ENCODE measurements at regions not wholly inside any gene's neighbourhood (a gene's known extent, or its start where the extent isn't known, plus 50 kb on each side); places are given as distances from the start of the nearest gene placed in this dataset.

- Histone ChIP-seq H3K9me3 (no peaks in the 10 kb centered on the region), H3K4me1 (no peaks in the 10 kb centered on the region), H3K4me3 (no peak overlapping the region), H3K27ac (no peak overlapping the region), H3K4me2 (no peak overlapping the region)
- 8% methylated on average over 1 of the region's 1 CpG for WGBS (ENCODE audit: missing lambda C conversion rate)
- POLR2A ChIA-PET, result no interaction called here
- TF ChIP-seq, protein P1, sequence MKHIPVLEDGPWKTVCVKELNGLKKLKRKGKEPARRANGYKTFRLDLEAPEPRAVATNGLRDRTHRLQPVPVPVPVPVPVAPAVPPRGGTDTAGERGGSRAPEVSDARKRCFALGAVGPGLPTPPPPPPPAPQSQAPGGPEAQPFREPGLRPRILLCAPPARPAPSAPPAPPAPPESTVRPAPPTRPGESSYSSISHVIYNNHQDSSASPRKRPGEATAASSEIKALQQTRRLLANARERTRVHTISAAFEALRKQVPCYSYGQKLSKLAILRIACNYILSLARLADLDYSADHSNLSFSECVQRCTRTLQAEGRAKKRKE (CRISPR knock-in tag; IDR thresholded peaks at IDR 0.05; ENCODE audit: low read depth), result no peak
- TF ChIP-seq MAFK (IDR thresholded peaks at IDR 0.05; ENCODE audit: partially characterized antibody) (peak; percentile 52), MAZ (IDR thresholded peaks at IDR 0.05; ENCODE audit: borderline replicate concordance, low read depth, low read length) (no peak)
- no peak for DNase-seq (ENCODE audit: low read depth in 1 of 2, low spot score in 1 of 2)
- no peak for ATAC-seq
- CTCF ChIA-PET, result no interaction called here
- FAIRE-seq, result no peak
Measured at GRCh38 chr2:175536059-175536458, 354.5 kb upstream of the ATP5MC3 start.

- FAIRE-seq (no peak), DNase-seq (ENCODE audit: low read depth in 1 of 2, low spot score in 1 of 2) (no peak), ATAC-seq (no peak)
- Histone ChIP-seq H3K27ac (no peak overlapping the region), H3K4me1 (no peaks in the 10 kb centered on the region), H3K4me2 (no peak overlapping the region), H3K4me3 (no peak overlapping the region), H3K9me3 (no peaks in the 10 kb centered on the region)
- ChIA-PET CTCF (no interaction called here), POLR2A (no interaction called here)
- 6% methylated on average over 4 of the region's 4 CpGs for WGBS (ENCODE audit: missing lambda C conversion rate)
- TF ChIP-seq HEYL (CRISPR knock-in tag; IDR thresholded peaks at IDR 0.05) (no peak), HOXA7 (CRISPR knock-in tag; IDR thresholded peaks at IDR 0.05) (no peak), FOXS1 (CRISPR knock-in tag; IDR thresholded peaks at IDR 0.05) (no peak), CBX8 (IDR thresholded peaks at IDR 0.05) (no peak), CHD4 (IDR thresholded peaks at IDR 0.05; ENCODE audit: borderline replicate concordance) (no peak), CBX2 (IDR thresholded peaks at IDR 0.05; ENCODE audit: borderline replicate concordance, low read depth) (no peak), ZSCAN20 (CRISPR knock-in tag; IDR thresholded peaks at IDR 0.05) (no peak), CEBPB (IDR thresholded peaks at IDR 0.05) (no peak), RCOR1 (IDR thresholded peaks at IDR 0.05; ENCODE audit: low read depth, low read length) (no peak), CTCF (IDR thresholded peaks at IDR 0.05) (no peak), RAD21 (conservative IDR thresholded peaks at IDR 0.05 in 1 of 2, IDR thresholded peaks at IDR 0.05 in 1 of 2) (no peak)
Measured at GRCh38 chr2:175535631-175536030, 354.1 kb upstream of the ATP5MC3 start.

- CTCF ChIA-PET, result no interaction called here
- WGBS (ENCODE audit: missing lambda C conversion rate), result 2% methylated on average over 1 of the region's 1 CpG
Measured at GRCh38 chr2:175525975-175526374, 344.5 kb upstream of the ATP5MC3 start.

DNA sequence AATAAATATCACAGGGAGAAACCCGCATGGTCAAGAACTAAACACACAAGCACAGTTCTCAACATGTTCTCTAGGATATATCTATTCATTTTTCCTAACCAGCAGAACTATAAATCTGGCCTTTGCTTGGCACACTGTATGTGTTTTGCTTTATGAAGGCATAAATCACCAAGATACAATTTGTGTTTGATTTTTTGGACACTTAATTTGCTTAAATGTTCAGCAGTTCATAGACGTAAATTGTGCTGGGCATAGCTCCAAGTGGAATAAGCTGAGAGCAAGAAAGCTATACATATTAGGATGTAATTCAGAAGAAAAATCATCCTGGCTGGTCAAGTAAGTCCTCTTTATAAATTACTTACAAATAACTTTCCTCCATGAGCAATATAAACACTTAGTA, 341.5 kb upstream of the ATP5MC3 start:
- Histone ChIP-seq H3K9me3 (no peaks in the 10 kb centered on the region), H3K4me2 (no peak overlapping the region), H3K4me1 (no peaks in the 10 kb centered on the region), H3K4me3 (no peak overlapping the region), H3K27ac (no peak overlapping the region)
- CTCF ChIA-PET, result no interaction called here
- DNase-seq (ENCODE audit: low read depth in 1 of 2, low spot score in 1 of 2) (no peak), ATAC-seq (no peak), FAIRE-seq (no peak)
- 15% methylated on average over 2 of the region's 2 CpGs for WGBS (ENCODE audit: missing lambda C conversion rate)
- TF ChIP-seq RCOR1 (IDR thresholded peaks at IDR 0.05; ENCODE audit: low read depth, low read length), result no peak
- TF ChIP-seq POLR2A (IDR thresholded peaks at IDR 0.05; ENCODE audit: low read length), result no peak
- no peak for TF ChIP-seq EHF (CRISPR knock-in tag; IDR thresholded peaks at IDR 0.05)
- TF ChIP-seq HOXA7 (CRISPR knock-in tag; IDR thresholded peaks at IDR 0.05), result no peak
- no peak for TF ChIP-seq ZNF302 (CRISPR knock-in tag; IDR thresholded peaks at IDR 0.05)
- no peak for TF ChIP-seq PHF8 (IDR thresholded peaks at IDR 0.05; ENCODE audit: borderline replicate concordance, low read depth)
- POLR2A ChIA-PET, result no interaction called here

More at GRCh38 chr2:175525975-175526374, 344.5 kb upstream of the ATP5MC3 start:
- Histone ChIP-seq H3K4me1 (no peaks in the 10 kb centered on the region), H3K4me2 (no peak overlapping the region), H3K4me3 (no peak overlapping the region), H3K27ac (no peak overlapping the region), H3K9me3 (no peaks in the 10 kb centered on the region)
- no peak for DNase-seq (ENCODE audit: low read depth in 1 of 2, low spot score in 1 of 2)
- POLR2A ChIA-PET, result no interaction called here
- ATAC-seq, result no peak
- no peak for FAIRE-seq
- TF ChIP-seq RAD21 (conservative IDR thresholded peaks at IDR 0.05 in 1 of 2, IDR thresholded peaks at IDR 0.05 in 1 of 2) (no peak), MAFK (IDR thresholded peaks at IDR 0.05; ENCODE audit: partially characterized antibody) (peak; percentile 76)
